ENCODE measurements at regions not wholly inside any gene's neighbourhood (a gene's known extent, or its start where the extent isn't known, plus 50 kb on each side); places are given as distances from the start of the nearest gene placed in this dataset.

DNA sequence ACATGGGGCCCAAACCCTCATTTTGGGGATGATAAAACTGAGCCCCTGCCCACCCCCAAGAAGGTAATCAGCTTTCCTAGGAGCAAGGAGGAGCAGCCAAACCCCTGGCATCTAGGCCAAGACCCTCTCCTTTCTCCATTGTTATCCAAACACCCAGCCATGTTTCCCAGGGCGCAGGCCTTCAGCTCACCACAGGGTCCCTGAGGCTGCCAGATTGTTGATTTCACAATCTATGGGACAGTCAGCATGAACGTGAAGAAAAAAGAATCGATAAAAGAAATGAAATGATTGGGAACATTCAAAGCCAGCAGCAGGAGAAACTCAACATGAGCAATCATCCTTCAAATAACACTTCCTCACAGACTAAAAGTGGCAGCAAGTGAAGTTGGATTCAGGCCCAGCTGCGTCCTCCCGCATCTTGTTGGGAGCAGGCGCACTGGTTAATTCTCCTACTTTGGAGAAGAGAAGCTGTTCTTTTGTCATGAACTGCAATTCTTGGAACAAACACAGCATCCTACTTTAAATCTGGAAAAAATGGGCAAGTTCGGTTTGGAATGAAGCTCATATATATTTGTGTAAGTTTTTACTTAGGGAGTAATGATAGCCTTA lies 241.8 kb upstream of the PRDM1 start:
- no peak for DNase-seq

DNA sequence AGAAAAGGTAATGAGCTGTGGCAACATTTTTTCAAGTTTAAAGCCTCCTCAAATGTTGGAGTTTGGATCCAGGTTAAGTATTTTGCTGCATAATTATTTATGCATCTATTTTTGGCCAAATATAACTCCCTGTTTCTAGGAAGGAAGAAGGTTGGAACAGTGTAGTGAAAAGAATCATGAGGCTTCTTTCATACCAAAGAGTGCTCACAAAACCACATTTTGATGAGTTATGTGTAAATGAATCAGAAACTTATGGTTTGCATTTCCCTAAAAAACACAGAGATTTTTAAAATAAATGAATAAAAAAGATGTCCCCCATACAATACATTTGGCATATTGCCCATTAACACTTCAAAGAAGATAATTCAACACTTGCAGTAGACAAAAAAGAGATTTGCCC lies 246.9 kb upstream of the PRDM1 start:
- DNase-seq, result no peak

DNA sequence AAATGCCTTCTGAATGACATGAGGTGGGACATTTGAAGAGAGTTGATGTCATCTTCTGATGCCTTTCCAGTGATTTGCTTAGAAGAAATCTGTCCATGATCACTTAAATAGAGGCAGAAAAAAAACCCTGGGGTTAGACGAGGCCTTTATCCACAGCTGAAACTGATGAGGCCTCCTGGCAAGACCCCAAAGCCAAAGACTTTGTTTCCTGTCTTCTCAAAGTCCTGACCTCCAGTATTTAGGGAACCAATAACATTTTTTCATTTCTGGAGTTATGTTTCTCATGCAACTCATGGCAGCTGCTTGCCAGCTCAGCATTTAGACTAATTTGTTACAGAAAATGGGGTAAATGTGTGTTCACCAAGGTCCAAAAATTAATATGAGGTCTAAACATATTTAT lies 248.0 kb upstream of the PRDM1 start:
- no peak for DNase-seq

DNA sequence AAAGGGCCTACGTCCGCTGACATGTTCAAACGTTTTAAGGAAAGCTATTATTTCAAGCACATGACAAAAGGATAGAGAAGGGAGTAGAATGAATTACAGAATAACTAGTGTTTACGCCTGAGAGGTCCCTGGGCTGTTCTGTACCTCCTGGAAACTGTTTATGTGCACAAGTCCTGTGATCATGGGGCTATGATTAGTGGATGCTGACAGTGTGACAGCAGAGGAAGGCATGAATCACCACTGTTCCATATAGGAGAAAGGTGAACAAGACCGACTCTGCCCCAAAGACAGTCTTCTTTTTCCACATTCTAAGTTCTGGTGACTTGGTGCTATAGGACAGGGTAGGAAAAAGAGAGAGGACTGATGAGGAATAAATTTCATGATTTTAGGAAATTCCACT lies 249.2 kb upstream of the PRDM1 start:
- DNase-seq, result no peak

DNA sequence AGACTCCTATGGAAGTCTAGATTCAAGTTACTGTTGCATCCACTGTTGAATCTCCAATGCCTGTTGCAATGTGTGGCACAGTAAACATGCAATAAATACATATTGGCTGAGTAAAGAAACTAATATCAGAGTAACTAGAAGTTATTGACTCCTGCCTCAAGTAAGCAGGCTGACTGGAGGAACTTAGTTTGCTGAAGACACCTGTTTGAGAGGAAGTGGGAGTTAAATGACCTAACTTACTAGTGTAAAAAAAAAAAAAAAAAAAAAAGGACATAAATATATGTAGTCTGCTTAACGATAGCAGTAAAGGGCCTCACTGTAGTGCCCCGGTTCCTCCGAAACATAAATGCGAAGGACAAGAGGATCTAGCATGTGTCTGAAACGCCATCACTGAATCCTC lies 249.8 kb upstream of the PRDM1 start:
- no peak for DNase-seq

DNA sequence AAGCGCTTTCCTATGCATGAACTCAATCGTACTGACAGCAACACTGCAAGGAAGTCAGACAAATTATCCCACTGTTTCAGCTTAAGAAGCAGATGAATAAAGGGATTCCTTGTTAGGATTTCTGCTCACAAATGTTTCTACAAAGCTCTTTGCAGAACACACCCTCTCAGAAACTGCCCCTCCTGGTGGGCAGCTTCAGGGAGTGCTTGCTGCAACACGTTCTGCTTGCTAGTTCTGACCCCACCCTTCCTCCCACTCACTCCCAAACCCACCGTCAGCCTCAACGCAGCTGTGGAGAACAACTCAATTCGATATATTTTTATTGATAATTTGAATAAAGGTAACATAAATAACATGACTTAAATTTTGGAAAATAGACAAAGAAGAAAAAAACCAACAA lies 250.8 kb upstream of the PRDM1 start:
- DNase-seq, result no peak

DNA sequence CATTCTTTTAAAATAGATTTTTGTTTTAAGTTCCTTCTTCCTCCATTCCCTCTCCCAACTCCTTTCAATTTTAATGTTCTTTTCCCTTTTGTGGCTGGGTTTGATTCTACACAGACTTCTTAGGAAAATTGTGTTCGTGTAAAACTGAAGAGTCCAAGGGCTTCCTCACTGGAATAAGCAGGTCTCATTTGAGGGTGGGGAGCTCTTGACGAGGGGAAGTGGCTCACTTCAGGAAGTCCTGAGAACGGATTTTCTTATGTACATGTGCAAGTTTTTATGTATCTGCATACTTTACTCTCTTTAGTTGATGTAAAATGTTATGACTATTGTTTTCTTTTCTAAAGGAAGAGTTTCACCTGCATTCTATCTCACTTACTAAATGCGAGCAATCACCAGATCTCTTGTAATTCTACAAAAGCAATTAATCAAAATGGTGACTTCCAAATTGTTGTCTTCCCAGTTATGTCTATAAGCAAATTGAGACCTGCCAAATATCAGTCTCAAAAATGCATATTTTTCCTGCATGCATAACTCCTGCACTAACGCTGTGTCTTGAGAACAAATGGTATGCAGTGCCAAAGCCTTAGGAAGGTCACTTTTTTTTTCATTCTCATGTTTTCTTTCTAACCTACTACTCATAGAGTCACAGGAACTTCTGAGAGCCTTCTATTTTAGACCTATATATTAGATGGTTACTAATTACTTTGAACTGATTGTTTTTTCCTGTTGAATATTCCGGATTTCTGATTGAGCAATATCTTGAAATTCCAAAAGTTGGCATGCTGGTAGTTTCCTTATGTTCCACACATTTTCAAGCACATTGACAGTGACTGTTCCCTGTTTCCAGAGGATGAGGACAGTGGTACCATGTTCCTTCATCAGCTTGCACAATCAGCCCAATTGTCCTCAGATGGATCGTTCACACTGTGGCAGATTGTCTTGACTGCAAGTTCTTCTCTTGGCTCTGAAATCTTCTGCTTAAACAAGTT lies 251.9 kb upstream of the PRDM1 start:
- no peak for DNase-seq

DNA sequence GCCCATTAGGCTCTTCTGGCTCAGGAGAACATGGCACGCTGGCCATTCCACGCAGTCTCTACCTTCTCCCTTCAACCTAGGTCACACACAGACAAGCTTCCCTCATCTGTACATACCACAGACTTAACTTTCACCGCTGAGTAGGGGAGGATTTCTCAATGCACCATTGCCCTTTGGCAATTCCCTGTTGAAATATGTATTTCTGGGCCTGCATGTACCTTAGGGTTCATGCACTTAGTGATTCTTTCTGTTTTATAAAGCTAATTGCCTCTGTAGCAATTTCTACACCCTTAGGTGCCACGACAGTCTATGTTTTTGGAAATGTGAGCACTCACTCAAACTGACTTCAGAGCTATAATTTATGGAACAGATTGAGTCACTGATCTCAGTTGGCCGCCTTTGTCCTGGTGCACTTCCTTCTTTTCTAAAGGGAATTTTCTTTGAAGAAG lies 253.8 kb upstream of the PRDM1 start:
- DNase-seq, result no peak

DNA sequence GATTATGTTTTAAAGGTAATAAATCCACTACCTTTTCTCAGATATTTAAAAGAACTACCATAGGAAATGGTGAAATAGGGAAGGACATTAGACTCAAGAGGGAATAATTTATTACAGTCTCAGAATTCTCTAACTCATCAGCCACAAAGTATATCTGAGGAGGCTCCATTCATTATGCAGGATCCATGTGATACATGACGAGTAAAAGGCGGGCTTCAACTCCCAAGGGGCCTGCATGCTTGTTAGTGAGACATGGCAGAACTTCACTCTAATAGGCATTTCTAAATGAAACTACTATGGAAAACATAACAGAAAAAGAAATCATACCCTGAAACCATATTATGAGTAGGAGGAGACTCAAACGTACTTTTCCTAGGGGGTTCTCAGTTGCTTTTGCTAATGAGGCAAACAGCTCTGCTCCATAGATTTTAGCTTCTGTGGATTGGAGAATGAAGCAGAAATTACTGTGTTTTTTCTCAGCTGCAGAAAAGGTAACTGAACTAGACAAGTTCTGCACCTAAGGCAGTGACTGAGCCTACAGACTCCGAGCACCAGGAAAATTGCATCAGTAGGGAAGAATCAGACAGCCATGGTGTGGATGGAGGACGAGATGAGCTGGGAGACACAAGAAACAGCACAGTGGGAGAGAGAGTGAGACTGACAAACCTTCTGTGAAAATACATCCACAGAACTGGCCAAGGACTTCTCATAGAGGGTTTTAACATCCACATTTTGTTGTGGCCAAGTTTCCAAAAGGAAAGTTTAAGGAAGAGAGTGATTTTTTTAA lies 254.6 kb upstream of the PRDM1 start:
- DNase-seq, result no peak

DNA sequence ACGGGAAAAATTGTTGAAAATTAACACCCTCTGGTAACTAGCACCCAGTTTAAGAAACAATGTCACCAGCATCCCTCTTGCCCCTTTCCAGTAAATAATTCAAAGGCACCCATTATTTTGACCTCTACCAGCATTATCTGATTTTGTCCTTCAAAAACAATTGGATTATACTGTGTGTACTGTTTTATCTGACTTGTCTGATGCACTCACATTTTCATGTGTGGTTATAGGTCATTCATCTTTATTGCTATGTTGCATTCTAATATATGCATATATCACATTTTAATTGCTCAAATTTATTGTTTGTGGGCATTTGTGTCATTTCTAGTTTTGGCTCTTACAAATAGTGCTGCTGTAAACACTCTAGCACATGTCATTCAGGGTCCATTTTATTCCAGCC lies 260.9 kb upstream of the PRDM1 start:
- no peak for DNase-seq

DNA sequence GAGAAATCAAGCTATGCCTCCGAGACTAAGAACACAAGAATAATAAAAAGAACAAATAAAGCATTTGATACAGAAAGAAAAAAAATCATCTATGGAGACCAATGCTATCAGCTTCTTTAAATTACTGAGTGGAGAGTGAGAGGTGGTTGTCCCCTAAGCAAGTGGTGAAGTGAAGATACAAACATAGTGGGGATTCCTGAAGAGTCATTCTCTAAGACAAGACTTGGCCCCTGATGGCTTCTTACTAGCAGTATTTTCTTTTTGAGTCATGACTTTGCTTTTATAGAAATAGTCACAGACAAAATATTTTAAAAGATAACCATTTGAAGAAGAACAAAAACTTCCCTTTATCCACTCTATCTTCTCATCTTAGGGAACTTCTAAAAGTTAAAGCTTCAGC lies 261.4 kb upstream of the PRDM1 start:
- no peak for DNase-seq

DNA sequence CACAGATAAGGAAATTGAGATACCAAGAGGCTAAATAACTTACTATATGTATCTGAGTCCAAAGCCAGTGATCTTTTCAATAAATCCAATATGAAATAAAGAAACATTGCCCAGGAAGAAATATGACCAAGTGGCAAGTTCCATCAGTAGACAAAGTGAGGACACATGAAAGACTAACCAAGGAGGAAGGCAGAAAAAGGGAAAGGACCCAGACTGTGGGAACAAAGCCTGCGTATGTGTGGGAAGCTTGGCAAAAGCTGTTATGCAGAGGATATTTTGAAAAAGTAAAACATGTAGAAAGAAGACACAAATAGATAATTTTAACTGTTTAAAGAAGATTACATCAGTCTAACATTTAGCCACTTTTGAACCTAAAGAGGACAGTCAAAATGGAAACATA lies 264.4 kb upstream of the PRDM1 start:
- DNase-seq, result no peak

DNA sequence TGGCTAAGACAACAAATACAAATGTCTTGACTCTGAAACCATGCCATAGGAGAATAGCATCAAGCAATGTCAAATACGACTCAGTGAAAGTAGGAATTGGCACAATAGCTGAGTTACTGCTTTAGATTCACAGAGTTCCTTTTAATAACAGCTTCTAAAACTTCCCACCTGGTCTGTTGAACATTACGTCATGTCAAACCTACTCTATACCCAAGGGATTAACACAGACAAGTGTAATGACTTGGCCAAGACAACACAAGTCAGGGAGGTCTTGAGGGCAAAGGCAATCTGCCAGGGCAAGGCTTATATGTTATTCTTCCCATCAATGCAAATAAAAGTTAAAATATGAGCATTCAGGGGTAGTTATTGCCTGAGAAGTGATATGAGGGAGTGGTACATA lies 265.1 kb upstream of the PRDM1 start:
- DNase-seq, result no peak

DNA sequence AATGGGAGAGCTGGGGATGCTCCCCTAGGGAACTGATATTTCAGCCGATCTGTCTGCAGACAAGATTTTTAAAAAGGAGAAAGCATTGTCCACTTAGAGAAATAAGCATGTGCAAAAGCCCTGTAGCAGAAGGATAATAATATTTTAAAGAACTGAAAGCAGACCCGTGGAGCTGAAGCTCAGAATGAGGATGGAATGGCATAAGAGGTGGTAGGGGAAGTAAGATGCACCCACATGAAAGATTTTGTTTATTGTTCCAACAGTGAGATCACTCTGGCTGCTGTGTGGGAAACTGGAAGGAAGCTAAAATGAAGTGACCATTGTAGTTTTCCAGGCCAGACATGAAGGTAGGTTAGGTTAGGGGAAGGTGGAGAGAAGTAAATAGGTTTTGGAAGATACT lies 266.4 kb upstream of the PRDM1 start:
- DNase-seq, result no peak

DNA sequence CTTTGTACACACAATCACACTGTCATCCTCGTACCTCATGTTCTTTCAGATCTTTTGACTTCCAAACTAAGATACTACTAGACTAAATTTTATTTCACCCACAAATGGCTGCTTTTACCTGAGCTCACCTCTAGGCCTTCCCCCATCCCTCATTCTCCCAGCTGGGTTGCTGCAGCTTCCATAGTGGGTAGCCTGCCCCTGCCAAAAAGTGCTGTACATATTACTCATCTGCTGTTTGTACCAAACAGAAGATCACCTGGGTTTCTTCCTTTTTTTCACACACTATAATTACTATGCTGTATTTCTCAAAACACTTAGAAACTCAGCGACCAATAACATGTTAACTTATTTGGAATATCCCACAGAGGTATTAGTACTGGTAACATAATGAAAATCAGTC lies 267.6 kb upstream of the PRDM1 start:
- DNase-seq, result no peak

DNA sequence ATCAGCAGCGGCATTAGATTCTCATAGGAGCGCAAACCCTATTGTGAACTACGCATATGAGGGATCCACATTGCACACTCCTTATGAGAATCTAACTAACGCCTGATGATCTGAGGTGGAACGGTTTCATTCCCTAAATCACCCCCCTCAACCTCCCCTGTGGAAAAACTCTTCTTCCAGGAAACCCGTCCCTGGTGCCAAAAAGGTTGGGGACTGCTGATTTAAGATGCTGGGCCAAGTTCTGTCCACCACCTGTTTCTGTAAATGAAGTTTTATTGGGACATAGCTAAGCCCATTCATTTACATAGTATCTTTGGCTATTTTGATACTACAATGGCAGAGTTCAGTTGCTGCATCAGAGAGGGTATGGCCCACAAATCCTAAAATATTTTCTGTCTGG lies 268.2 kb upstream of the PRDM1 start:
- no peak for DNase-seq

DNA sequence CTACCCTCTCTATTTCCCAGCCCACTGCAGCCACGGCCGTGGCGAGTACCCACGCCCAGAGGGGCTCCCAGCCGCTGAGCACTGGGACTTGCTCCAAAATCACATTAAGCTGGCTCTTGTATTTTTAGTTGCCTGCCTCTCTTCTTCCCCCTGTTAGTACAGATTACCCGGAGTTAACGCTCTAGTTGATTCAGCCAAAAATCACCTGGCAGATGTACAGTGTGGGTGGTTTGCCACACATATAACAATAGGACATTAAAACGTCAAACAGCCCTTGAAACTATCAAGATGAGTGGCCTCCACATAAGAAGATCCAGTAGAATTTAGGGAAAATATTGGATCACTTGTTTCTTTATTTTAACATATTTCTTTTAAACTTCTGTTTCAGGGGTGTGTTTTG lies 268.8 kb upstream of the PRDM1 start:
- DNase-seq, result no peak

DNA sequence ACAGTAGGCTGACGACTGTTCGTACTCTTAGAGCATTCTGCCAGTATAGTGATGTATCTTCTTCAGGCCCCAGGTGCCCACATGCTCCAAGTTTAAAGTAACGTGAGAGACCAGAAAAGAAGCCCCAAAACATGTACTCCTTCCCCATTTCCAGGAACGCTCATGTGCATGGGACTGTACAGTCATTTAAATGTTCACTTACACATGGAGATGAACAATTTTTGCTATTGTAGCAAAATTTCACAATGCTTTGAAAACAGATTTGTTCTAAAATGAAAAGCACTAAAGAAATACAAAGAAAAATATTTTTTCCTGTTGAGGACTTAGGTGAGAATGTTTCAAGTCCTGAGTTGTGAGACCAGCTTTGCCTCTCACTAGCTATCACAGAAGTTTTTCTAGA lies 269.3 kb upstream of the PRDM1 start:
- DNase-seq, result no peak

DNA sequence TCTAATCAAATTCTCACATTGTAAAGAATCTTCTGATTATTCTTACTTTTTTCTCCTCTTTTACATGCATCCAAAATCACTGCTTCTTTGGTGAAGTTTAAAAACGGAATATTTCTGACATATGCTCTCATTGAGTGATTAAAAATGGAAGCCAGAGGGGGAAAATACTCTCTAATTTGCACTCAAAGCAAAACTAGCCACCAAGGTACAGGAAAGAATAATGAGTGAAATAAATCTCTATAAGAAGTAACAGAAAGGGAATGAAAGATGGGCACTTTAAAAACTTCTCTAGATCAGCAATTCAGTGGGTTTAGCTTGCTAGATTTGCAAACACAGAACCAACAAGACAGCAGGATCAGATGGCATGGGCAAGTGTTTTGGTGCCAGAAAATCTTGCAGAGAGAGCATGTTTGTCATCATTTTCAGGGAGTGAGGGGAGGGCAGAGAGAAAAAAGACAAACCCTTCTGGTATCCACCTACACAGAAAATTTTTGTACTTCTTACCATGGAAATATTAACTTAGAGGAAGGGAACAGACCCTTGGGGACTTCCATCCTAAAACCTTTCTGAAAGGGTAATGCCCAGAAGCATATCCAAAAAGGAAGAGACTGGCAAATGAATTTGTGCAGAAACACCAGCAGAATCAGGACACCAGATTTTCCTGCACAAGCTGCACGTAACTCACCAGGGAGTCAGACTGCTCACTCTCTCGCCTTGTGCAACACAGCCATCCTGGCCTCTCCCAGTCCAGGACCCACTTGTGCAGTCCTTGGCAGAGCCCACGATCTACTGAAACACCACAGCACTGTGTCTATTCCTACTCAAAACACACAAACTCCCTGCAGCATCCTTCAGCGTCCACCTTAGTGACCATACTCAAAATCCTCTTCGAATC lies 270.2 kb upstream of the PRDM1 start:
- no peak for DNase-seq

DNA sequence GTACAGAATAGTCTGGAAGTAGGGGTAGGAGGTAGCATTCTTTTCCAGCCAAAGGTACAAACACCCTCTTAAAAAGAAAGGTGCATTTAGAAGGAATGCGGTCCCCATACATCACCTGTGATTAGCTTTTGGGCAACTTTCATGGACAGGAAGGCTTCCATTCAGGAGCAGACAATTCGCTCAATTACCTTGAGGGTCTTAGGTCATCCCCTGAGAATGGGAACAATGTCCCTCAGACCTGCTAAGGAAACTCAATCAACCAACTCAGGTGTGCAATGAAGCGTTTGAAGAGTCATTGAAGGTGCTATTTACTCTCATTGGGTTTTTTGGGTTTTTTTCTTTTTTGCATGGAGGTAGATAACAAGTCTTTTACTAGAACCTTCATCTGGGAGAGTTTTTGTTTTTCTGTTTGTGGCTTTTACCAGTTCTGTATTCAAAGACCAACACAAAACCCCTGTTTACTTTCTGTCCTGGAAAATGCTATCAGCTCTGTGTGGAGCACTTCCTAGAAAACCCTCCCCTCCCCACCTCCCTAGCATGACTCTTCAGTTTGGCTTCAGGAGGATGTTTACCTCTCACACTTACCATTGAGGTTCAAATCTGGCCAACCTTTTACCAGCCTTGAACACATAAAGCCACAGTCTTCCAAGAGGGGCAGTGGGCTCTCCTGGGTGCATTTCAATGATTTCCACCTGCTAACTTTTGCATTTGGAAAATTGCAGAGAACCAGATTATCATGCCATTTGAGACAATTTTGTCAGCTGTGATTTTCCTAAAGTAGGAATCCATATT lies 271.2 kb upstream of the PRDM1 start:
- no peak for DNase-seq

DNA sequence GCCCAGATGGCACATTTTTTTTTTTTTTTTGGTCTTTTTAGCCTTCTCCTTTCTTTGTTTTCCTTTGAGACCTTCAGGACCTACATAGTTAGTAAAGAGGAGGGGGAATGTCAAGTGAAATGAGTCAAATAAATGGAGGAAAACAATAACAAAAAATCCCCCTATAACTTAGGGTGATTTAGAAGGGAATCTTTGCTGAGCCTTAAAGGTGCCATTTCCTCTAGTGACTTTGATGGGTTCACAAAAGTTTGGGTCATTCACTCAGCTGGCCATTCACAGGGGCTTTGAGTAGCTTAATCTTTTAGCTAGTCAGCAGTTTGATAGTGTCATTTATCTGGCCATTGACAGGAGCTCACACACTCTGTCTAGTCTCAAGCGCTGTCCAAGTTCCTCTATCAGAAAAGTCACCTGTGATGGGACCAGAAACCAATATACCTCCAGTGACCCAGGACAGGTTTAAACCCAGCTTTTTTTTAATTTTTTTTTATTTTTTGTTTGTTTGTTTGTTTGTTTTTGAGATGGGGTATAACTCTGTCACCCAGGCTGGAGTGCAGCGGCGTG lies 275.1 kb upstream of the PRDM1 start:
- no peak for DNase-seq
